ENCODE measurements at regions not wholly inside any gene's neighbourhood (a gene's known extent, or its start where the extent isn't known, plus 50 kb on each side); places are given as distances from the start of the nearest gene placed in this dataset.

- no peak for DNase-seq
These were observed 111.1 kb downstream of the AIPL1 start for GRCh38 chr17:6323626-6324356.

DNA sequence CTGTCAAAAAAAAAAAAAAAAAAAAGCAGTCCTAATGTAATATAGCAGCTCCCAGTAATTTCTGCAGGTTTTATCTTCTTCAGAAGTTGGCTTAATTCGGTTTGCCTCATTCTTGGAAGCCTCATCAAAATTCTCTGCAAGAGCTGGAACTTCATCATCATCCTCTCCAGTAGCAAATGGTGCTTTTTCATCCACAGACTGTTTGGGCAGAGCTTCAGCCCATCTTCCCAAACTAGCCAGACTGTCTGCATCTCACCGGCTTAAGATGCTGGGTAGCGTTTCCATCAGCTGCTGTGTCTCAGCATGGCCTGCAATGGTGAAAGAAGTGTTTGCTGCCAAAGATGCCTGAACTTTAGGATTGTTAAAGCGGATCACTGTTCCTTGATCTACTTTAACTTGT is 112.6 kb downstream of the AIPL1 start:
- DNase-seq = no peak

DNA sequence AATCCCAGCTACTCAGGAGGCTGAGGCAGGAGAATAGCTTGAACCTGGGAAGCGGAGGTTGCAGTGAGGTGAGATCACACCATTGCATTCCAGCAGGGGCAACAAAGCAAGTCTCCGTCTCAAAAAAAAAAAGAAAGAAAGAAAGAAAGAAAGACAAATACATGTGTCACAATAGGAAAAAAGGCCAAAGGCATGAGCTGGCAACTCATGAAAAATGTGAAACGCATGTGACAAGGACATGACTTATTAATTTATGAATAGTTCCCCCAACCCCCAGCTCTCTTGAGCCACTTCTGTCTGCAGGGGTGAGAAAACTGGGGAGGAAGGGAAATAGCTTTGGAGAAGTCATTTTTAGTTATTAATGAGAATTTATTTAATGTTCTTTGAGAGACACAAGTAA is 120.6 kb downstream of the AIPL1 start:
- no peak for DNase-seq

DNA sequence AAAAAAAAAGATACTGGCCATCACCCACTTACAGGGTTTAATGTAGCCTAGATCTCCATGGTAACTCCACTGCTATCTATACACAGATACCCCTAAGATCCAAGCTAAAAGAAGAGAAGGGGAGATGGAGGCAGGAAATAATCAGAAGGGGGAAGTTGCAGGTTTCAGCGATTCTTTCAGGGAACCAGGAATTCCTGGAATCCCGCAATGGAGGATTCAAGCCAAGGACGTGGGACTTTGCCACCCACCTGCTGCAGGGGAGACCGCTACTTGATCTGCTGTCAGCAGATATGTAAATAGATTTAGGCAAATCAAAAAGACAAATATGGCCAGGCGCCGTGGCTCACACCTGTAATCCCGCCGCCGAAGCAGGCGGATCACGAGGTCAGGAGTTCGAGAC is 121.1 kb downstream of the AIPL1 start:
- DNase-seq = no peak

DNA sequence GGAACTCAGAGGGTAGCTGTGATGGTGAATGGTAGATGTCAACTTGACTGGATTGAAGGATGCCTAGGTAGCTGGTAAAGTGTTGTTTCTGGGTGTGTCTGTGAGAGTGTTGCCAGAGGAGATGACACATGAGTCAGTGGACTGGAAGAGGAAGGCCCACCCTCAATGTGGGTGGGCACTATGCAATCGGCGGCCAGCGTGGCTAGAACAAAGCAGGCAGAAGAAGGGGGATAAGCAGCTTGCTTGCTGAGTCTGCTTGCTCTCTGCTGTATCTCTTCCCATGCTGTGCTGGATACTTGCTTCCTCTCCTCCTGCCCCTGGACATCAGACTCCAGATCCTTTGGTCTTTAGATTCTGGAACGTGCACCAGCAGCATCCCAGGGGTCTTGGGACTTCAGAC is 128.1 kb downstream of the AIPL1 start:
- no peak for DNase-seq

DNA sequence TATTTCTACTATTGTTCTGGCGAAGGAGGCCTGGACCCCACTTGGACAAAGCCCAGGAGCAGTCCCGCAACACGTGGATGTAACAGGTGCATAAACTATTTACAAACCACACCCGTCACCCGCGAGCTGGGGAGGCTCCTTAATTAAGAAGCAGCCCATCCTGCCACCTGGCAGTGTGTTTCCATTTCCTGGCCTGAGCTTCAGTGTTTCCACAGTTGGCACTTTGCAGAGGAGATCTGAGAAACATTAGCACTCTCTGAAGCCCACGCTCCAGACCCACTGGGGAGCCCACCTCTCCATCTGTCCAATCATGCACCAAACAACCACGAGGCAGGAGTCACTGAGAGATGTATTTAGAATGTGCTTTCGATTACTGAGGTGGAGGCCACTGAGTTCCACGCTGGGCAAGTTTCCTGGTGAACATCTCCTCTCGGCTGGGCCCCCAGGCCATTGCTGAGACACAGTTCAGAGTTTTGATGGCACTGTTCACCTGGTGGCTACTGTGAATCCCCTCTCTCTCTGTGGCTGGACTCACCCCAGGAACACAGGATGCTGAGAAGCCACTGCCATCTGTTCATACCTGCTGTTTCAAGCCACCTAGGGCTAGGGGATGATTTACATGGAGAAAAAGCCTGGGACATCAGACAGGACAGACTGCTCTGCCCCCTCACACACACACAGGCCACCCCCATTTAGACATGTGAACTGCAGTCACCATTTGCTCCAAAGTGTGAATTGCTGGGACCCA is 129.1 kb downstream of the AIPL1 start:
- DNase-seq = no peak

DNA sequence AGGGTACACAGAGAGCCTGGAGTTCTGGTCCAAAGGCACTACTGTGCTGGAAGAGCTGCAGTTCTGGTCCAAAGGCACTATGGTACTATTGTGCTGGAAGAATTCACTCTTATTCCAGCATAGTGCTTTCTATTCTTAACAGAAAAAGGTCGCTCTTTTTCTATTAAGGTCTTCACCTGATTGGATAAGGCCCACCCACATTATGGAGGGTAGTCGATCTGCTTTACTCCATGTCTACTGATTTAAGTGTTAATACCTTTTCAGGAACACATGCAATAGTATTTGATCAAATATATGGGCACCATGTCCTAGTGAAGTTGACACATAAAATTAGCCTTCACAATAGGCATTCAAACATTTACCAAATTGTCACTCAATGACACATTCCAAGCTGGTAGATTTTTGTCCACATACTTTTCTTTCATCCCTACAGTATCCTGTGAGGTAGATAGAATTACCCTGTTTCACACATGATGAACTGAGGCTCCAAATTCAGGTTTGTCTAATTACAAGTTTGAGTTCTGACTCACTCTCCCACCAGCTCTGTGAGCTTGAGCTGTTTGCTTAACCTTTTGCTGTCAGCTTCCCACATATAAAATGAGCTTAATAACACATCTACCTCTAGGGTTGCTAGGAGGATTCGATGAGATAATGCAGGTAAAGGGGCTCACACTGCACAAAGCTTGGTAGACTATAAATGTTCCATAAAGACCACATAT is 129.9 kb downstream of the AIPL1 start:
- no peak for DNase-seq

GRCh38 chr17:6303664-6304063 is 131.3 kb downstream of the AIPL1 start:
- DNase-seq = no peak

DNA sequence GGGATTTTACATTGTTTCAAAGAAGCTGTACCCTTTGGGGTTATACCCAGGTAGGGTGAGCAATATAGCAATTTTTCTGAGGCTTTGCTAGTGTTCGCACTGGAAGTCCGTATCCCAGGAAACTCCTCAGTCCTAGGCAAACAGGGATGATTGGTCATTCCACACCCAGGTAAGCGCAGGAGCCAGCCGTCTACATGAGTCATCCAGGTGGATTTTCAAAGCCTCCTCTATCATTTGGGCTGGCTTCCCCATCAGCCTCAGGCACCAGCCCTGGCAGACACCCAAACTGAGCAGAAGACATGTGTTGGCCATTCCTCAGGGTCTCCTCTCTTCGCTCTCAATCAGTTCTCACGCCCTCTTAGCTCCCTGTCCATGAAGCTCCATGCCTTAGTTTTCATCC is 135.6 kb downstream of the AIPL1 start:
- DNase-seq = no peak

DNA sequence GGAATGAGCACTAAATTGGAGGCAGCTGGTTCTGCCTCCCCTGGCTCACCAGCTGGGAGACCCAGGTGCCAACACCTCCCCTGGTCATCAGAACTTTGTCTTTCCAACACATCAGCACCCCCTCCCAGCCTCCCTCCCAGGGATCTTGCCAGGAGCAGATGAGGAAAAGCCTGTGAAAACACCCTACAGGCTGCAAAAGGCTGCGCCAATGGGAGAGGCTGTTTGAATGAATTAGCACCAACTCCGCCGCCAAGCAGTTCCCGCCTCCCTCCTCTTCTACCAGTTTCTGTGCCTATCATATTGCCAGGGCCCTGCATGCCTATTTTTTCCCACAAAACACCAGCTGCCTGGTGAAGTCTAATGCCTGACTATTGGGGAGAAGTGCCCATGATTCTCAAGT is 137.0 kb downstream of the AIPL1 start:
- DNase-seq = no peak

DNA sequence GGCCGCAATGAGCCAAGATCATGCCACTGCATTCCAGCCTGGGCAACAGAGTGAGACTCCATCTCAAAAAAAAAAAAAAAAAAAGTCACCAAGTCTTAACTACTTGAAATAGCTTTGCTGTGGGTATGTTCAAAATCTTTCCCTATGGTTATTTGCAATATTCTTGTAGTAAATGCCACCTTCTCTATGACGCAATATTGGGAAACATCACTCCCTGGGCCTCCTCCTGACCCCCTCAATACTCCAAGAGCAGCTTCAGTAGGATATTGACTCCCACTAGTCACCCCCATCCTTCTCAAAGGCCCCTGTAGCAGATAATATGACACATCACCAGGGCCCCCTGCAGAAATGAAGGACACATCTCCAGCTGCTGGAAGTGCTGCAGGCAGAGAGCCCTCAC is 137.8 kb downstream of the AIPL1 start:
- DNase-seq = no peak

DNA sequence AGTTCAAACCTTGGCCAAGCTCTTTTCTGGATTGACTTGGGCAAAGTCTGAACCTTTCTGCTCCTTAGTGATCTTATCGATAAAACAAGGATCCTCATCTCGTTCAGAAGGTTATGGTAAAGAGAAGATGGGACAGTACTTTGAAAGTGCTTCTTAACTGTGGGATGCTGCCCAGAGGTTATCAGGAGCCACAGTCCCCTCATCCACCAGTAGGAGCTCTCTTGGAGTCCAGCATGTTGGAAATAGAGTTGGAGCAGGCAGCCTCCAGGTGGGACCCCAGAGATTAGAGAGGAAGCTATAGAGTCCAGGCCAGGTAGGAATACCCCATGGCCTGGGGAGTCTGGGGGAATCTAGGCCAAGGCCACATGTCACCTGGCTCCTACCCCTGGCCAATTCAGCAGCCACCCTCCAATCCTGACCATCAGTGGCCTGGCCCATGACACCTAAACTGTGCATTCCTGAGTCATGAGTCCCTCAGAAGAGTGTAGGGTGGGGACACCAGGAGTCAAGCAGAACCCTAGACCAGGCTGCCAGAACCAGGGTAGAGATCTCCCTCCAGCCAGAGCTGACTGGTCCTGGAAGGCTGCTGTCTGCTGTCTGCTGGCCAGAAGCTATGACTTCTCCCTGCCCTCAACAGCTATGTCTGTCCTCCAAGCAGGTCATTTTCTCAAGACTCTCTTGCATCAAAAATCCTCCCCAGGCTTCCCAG is 144.3 kb downstream of the AIPL1 start:
- DNase-seq = no peak

GRCh38 chr17:6286233-6286632 is 148.7 kb downstream of the AIPL1 start:
- no peak for DNase-seq

DNA sequence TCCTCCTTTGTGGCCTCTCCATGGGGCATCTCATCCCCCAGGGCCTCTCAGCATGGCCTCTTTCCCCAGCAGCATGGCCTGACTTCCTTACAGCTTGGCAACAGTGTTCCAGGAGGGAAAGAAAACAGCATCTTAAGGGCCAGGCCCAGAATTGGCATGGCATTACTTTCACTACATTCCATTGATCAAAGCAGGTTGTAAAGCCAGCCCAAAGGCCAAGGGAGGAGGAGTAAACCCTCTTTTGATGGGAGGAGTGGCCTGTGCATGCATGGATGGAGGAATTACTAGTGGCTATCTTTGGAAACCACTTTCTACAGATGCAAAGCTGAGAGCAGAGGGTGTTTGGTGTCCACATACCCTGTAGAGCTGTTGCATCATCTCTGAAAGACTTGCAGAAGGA is 149.4 kb downstream of the AIPL1 start:
- no peak for DNase-seq

DNA sequence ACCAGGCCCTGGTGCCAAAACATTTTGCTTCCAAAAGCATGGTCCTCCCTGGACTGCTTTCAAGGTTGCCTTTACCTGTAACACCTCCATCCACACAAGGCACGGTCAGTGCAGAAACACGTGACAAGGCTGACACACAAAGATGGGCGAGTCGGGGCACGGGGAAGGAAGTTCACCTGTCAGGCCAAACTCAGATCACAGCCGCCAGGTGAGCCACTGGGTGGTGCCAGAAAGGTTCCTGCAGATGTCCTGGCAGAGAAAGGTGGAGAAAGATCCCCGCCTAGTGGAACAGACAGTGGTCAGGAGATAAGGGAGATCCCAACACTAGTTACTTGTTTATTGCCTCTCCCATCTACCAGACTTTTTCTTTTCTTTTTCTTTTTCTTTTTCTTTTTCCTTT is 155.3 kb downstream of the AIPL1 start:
- DNase-seq = no peak

DNA sequence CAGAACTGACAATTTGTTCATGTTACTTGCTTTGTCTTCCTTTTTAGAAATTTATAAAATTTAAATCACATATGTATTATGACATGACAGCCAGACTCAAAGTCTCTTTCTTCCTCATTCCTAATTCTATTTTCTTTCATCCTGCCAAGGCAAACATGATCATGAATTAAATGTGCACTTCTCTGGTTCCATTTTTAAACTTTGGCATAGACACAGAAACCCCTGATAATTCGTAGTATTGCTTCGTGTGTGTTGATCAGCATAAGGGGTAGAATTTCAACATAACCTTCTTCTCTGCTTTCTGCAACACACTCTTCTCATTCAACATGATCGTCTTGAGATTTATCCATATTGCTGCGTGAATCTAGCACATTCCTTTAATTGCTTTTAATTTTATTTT is 156.5 kb downstream of the AIPL1 start:
- no peak for DNase-seq

- no peak for DNase-seq
These were observed 158.2 kb downstream of the AIPL1 start for GRCh38 chr17:6276711-6277110.

DNA sequence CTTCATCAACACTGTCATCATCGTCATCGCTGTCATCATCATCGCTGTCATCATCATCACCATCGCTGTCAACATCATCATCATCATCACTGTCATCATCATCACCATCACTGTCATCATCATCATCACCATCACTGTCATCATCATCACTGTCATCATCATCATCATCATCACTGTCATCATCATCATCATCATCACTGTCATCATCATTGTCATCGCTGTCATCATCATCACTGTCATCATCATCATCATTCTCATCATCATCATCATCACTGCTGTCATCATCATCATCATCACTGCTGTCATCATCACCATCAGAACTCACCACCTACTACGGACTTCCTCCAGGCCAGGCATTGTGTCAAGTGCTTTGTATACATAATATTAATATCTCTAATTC is 160.6 kb downstream of the AIPL1 start:
- DNase-seq = no peak

DNA sequence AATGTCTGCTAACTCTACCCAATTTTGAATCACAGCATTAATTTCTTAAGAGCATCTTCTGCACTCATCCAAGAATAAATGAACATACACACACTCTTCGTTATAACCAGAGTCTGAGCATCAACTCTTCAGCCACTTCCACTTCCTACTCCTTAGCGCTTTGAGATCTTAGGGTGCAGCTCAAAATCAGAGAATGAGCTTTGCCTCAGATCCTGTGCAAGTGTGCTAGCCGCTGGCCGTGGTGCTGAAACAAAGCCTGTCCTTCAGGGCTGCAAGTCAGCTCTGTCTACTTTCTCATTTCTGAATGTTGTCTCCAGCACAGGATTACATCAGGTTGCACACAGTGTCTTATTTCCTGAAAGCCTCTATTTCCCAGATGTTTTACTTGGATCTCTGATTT is 165.4 kb downstream of the AIPL1 start:
- DNase-seq = peak; percentile 18

DNA sequence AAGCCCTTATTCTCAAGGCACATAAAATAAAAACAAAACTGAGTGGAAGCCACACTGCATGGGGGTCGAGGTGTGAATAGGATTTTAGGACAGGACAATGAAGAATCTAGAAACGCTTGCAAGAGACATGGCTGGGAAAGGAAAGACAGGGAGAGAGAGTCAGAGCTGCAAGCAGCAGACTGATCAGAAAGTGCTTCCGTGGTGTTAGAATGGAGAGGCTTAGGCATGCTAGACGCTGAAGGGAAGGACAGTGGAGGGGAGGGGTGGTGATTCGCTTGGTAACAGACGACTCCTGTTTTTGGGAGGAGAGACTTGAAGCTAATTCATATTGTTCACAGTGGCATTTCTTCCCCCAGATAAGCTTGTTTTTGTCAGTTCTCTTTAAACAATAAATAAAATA is 173.5 kb downstream of the AIPL1 start:
- no peak for DNase-seq

- DNase-seq = no peak
These were observed 175.0 kb downstream of the AIPL1 start for GRCh38 chr17:6259899-6260298.

- no peak for DNase-seq
These were observed 177.6 kb downstream of the AIPL1 start for GRCh38 chr17:6257336-6257735.

- DNase-seq = no peak
These were observed 179.6 kb downstream of the AIPL1 start for GRCh38 chr17:6255322-6255721.

Data from stimulated activated CD4-positive, alpha-beta T cell treated with anti-CD3 and anti-CD28 coated beads, Interleukin-12 subunit alpha, Interleukin-12 subunit beta, amount 100 ng/mL, for 4 hours (primary cell).